AG04450 (cell line): ENCODE measurements at regions not wholly inside any gene's neighbourhood (a gene's known extent, or its start where the extent isn't known, plus 50 kb on each side); places are given as distances from the start of the nearest gene placed in this dataset.

Experiments used
- CTCF ChIA-PET: fragments of 300-600, 350-600 bp; formaldehyde crosslinking; extraction: SDS; loops from one replicate; lab custom pipeline; 2022; ENCODE audit warnings: antibody characterized with exemption, inconsistent platforms; lab: Charles Lee
- POLR2A ChIA-PET: fragments of 350-600 bp; formaldehyde crosslinking; extraction: SDS; loops from one replicate; lab custom pipeline; 2021; ENCODE audit warnings: antibody characterized with exemption, inconsistent platforms; lab: Yijun Ruan, JAX
- DNase-seq: peaks from one replicate; pipeline ENCODE4 v3.0.0-alpha.2; 2011; ENCODE audit warnings: low read depth, low spot score
- H3K27ac ChIP-seq: one replicate; pipeline ENCODE4 v1.5.1; 2012; ENCODE audit warnings: low read depth, low read length, control low read depth
- H3K27me3 ChIP-seq: one replicate; pipeline ENCODE4 v1.6.0; 2012; ENCODE audit warnings: low read length; ENCODE audit not compliant: control insufficient read depth, insufficient read depth
- H3K4me3 ChIP-seq: 2 replicates; pipeline ENCODE4 v1.5.1; 2011; ENCODE audit warnings: mild to moderate bottlenecking, low read depth, low read length, control low read depth
- H3K9me3 ChIP-seq: 2 replicates; pipeline ENCODE4 v1.5.1; 2012; ENCODE audit warnings: low read length; ENCODE audit not compliant: control insufficient read depth, insufficient read depth
- CTCF ChIP-seq: IDR thresholded peaks from 2 replicates; pipeline ENCODE4 v1.5.1; 2011; ENCODE audit warnings: low read depth, low read length, control low read depth, inconsistent platforms

DNA sequence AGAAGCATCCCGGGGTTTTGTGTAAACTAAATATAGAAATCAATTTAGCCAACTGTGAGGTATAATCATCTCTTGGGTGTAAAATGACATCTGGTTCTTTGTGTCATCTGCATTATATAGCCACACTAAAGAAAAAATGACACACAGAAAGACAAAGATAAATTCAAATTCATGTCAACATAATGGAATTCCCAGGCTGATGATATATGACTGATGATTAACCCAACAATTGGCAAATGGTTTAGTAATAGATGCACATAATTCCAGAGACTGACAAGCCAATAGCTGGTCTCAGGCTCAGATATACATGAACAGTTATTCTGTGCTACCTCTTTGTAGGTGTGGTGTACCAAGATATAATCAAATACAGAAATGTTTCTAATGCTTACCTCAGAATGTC is 375.4 kb upstream of the PITX2 start:
- TF ChIP-seq CTCF: no peak
- H3K4me3 ChIP-seq: no peak overlapping the region
- H3K27me3 ChIP-seq: no peaks in the 10 kb centered on the region
- no peaks in the 10 kb centered on the region for H3K9me3 ChIP-seq
- POLR2A ChIA-PET: no interaction called here
- no peak overlapping the region for H3K27ac ChIP-seq
- CTCF ChIA-PET: no interaction called here
- DNase-seq: no peak

DNA sequence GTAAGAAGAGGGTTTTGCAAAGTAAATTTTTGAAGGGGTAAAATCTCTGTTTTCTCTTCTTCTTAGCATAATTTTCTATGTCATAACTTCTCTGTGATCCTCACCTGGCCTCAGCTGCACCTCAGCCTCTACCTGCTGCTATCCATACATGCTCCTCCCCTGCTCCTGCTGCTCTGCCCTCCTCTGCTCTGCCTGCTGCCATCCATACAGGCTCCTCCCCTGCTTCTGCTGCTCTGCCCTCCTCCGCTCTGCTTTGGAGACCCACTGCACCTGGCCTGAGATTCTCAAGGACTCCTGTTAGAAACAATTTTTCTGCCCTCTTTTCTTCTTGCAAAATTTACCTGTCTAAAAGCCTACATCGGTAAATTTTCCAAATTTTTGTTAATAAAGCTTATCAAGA is 388.6 kb upstream of the PITX2 start:
- no peak for TF ChIP-seq CTCF
- ChIA-PET CTCF (no interaction called here), POLR2A (no interaction called here)
- Histone ChIP-seq H3K27ac (no peak overlapping the region), H3K9me3 (no peaks in the 10 kb centered on the region), H3K4me3 (no peak overlapping the region), H3K27me3 (no peaks in the 10 kb centered on the region)
- DNase-seq: no peak

GRCh38 chr4:111013846-111014245 is 391.0 kb upstream of the PITX2 start:
- Histone ChIP-seq H3K4me3 (no peak overlapping the region), H3K27me3 (no peaks in the 10 kb centered on the region), H3K27ac (no peak overlapping the region), H3K9me3 (no peaks in the 10 kb centered on the region)
- ChIA-PET POLR2A (no interaction called here), CTCF (no interaction called here)
- no peak for TF ChIP-seq CTCF
- no peak for DNase-seq

DNA sequence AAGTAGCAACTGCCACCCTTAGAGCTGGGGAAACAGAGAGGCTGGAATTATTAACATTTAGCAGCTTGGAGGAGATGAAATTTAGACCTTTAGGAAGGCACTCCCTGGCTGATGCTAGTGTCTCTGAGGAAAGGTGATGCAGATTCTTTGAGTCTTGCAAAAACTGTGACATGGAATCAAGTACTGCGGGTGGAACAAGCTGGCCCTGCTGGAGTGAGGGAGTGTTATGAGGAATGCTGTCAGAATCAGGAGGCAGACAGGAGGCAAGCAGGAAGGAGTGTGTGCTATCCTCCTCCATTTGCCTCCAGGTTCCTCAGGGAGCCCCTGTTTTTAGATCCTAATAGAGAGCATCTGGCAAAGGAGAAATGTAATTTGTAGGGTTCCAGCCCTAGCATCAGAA is 391.7 kb upstream of the PITX2 start:
- H3K4me3 ChIP-seq: no peak overlapping the region
- H3K9me3 ChIP-seq: no peaks in the 10 kb centered on the region
- no peak overlapping the region for H3K27ac ChIP-seq
- POLR2A ChIA-PET: no interaction called here
- no peaks in the 10 kb centered on the region for H3K27me3 ChIP-seq
- TF ChIP-seq CTCF: no peak
- no peak for DNase-seq
- CTCF ChIA-PET: no interaction called here

- Histone ChIP-seq H3K27ac (no peak overlapping the region), H3K27me3 (no peaks in the 10 kb centered on the region), H3K4me3 (no peak overlapping the region), H3K9me3 (no peaks in the 10 kb centered on the region)
- DNase-seq: no peak
- TF ChIP-seq CTCF: no peak
- ChIA-PET POLR2A (no interaction called here), CTCF (no interaction called here)
These were observed 393.5 kb upstream of the PITX2 start for GRCh38 chr4:111016416-111016815.
